Fibroblast of the aortic adventitia (primary cell): ENCODE measurements at regions not wholly inside any gene's neighbourhood (a gene's known extent, or its start where the extent isn't known, plus 50 kb on each side); places are given as distances from the start of the nearest gene placed in this dataset.

Source experiments
- DNase-seq: peaks from one replicate; pipeline ENCODE4 v3.0.0-alpha.2; 2010; ENCODE audit warnings: low read depth
- H3K4me3 ChIP-seq: 2 replicates; pipeline ENCODE4 v1.5.1; 2011; ENCODE audit warnings: low read depth, mild to moderate bottlenecking, control low read depth, low read length, moderate library complexity
- TF ChIP-seq, protein P1 (sequence below): IDR thresholded peaks from 2 replicates; pipeline ENCODE4 v1.5.1; 2011; ENCODE audit warnings: mild to moderate bottlenecking, low read length, control low read depth, inconsistent platforms; ENCODE audit not compliant: insufficient read depth

DNA sequence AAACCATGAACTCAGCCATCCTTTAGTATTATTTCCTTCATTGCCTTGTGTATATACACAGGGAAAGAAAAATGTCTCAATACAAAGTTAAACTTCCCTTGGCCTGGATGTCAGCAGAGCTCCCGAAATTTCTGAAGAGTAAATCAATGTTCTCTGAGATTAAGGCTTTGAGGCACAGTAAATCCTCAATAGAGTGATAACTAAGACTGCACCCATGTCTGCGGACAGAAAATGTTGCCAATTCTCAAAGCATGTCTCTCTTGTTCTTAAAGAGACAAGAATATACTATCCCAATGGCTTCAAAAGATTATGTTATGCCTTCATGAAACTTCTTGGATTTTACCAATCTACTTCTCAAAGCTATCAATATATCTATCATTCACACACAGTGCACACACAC is 1196.7 kb upstream of the TENM4 start:
- TF ChIP-seq, protein P1, sequence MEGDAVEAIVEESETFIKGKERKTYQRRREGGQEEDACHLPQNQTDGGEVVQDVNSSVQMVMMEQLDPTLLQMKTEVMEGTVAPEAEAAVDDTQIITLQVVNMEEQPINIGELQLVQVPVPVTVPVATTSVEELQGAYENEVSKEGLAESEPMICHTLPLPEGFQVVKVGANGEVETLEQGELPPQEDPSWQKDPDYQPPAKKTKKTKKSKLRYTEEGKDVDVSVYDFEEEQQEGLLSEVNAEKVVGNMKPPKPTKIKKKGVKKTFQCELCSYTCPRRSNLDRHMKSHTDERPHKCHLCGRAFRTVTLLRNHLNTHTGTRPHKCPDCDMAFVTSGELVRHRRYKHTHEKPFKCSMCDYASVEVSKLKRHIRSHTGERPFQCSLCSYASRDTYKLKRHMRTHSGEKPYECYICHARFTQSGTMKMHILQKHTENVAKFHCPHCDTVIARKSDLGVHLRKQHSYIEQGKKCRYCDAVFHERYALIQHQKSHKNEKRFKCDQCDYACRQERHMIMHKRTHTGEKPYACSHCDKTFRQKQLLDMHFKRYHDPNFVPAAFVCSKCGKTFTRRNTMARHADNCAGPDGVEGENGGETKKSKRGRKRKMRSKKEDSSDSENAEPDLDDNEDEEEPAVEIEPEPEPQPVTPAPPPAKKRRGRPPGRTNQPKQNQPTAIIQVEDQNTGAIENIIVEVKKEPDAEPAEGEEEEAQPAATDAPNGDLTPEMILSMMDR: no peak

DNA sequence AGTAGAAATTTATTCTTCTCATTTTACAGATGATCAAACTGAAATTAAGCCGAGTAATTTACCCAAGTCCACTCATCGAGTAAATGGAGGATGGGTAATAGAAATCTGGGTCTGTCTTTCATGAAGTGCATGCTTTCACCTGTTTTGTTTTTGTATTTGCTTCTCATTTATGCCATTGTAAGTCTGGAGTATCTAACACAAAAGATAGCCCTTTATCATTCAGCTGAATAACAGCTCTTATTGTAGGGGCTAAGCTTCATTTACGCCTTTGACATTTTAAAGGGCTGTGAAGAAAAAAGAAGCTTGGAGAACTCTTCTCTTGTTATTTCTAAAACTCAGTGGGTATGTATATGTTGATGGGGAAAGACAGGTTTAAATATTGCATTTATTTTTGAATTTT is 1196.2 kb upstream of the TENM4 start:
- TF ChIP-seq, protein P1: no peak
- no peak overlapping the region for H3K4me3 ChIP-seq
- DNase-seq: no peak

More for the DNA sequence above, 1196.7 kb upstream of the TENM4 start:
- DNase-seq: no peak
- no peak overlapping the region for H3K4me3 ChIP-seq

DNA sequence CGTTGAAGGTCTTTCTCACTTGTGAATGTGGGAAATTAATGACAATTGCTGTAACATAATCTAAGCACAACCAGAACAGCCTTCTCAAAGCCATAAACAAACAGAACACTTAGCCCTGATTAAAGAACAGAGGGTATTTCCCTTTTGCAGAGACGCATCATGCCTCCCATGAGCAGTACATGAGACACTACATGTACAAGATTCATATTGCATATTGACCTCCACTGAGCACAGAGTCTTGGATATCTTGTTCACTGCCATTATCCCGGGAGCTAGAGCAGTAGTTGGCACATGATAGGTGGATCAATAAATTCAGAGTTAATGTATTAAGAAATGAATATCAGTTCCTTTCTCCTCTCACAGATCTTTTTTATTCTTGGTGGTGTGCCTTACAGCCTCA is 1194.3 kb upstream of the TENM4 start:
- H3K4me3 ChIP-seq: no peak overlapping the region
- TF ChIP-seq, protein P1: no peak
- DNase-seq: no peak

DNA sequence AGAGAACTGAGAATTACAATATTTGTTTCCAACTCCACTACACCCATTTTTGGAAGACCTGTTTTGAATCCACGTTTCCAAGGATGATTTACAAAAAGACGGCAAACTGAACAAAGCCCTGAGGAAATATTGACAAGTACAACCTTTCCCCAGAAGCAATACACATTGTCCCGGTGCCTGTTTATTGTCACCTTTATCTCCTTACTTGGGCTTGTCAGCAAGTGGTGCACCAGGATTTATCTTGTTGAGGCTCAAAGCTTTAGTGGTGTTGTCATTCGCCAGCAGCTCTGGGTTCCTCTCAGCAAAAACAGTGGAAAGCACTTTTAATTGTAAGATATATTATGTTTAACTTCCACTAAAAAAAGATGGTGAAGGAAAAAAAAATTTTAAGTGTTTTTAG is 1191.9 kb upstream of the TENM4 start:
- TF ChIP-seq, protein P1: no peak
- H3K4me3 ChIP-seq: no peak overlapping the region
- DNase-seq: no peak

DNA sequence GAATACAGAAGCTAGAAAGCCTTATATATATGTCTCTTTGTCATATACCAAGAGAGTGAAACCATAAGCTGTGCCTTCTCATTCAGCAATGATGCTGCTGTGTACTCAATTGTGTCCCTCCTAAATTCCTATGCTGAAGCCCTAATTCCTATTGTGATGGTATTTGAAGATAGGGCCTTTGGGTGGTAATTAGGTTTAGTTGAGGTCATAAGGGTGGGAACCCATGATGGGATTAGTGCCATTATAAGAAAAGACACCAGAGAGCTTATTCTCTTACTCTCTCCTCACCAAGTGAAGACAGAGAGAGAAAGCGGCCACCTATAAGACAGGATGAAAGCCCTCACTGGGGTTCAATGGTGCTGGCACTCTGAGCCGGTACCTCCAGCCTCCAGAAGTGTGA is 1191.3 kb upstream of the TENM4 start:
- H3K4me3 ChIP-seq: no peak overlapping the region
- no peak for DNase-seq
- TF ChIP-seq, protein P1: no peak

DNA sequence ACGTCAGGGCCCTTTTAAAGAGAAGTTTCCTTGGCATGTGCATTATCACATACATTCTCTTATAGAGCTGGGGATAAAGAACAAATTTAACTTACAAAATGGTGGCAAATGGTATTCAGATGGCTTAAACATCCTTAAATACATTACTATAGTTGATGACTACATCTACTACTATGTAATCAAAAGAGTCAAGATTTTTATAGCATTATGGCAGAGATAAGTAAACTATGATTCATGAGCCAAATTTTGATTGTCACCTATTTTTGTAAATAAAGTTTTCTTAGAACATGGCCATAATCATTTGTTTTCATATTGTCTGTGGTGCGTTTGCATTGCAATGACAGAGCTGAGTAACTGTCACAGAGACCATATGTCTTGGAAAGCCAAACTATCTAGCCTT is 1188.6 kb upstream of the TENM4 start:
- H3K4me3 ChIP-seq: no peak overlapping the region
- no peak for DNase-seq
- TF ChIP-seq, protein P1: no peak

DNA sequence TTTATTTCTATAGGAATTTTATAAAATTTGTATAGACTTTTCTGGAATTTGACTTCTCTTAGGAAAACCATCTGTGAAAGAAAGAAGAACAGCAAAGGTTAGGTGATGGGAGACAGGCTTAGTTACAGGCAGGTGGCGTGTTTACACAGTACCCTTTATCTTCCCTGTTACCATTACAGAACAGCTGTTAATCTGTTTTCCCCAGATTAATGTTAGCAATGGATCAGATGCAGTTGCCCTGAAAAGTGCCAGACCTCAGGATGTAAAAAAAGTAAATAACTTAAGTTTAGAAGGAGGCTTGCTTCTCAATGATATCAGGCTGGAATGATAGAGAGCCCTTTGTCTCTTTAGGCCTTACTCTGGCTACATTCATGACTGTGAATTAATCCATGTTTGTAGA is 1186.5 kb upstream of the TENM4 start:
- TF ChIP-seq, protein P1: no peak
- no peak for DNase-seq
- H3K4me3 ChIP-seq: no peak overlapping the region
